HG03060 (cell line): ENCODE measurements at regions not wholly inside any gene's neighbourhood (a gene's known extent, or its start where the extent isn't known, plus 50 kb on each side); places are given as distances from the start of the nearest gene placed in this dataset.

Experiments used
- ATAC-seq: cut with Tn5 transposase; IDR thresholded peaks from one replicate; pipeline ENCODE4 v1.9.1; 2021; ENCODE audit warnings: low read depth, moderate number of reproducible peaks; ENCODE audit not compliant: unreplicated experiment

DNA sequence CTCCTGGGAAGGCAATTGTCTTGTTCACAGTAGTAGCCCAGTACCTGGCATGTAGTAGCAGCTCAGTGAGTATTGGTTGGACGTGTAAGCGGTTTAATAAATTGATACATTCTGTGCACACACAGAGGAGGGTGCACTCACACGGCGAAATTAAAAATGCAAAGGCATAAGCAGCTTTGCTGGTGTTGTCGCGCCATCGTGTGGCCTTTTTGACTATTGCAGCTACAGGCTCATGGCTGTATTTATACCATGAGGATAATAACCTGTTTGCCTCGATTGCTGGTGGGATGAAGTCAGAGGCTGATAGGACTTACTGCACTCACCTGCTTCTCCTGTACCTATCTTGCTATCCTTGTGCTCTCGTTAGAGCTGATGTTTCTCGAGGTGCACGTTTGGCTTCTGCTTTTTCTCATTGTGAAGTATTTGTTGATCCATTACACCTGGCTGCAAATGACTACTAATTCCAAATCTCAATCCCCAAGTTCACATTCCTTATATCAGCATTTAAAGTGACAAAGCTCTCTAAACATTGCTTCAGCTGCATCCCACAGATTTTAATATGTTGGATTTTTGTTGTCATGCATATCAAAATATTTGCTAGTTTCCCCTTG is 61.5 kb downstream of the TBXT start:
- ATAC-seq = peak; percentile 85

- peak; percentile 9 for ATAC-seq
Observed at GRCh38 chr6:166105341-166106075, 62.1 kb downstream of the TBXT start.

- ATAC-seq = no peak
Observed at GRCh38 chr6:166104872-166105271, 62.8 kb downstream of the TBXT start.

DNA sequence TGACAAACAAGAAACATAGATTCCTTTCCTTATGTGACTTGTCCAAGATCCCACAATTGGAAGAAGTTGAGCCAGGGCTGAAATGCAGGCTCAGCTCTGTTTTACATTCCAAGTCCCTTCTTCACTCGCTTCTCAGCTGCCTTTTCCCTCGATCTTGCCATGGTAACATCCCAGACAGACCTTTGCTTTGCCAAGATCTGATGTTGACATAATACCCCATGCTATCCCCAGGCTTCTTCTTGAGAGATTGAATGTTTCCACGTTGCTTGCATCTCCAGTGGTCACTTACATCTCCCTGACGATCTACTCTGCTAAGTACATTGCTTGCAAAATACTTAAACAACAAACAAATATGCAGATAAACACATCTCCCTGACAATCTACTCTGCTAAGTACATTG is 63.5 kb downstream of the TBXT start:
- no peak for ATAC-seq

DNA sequence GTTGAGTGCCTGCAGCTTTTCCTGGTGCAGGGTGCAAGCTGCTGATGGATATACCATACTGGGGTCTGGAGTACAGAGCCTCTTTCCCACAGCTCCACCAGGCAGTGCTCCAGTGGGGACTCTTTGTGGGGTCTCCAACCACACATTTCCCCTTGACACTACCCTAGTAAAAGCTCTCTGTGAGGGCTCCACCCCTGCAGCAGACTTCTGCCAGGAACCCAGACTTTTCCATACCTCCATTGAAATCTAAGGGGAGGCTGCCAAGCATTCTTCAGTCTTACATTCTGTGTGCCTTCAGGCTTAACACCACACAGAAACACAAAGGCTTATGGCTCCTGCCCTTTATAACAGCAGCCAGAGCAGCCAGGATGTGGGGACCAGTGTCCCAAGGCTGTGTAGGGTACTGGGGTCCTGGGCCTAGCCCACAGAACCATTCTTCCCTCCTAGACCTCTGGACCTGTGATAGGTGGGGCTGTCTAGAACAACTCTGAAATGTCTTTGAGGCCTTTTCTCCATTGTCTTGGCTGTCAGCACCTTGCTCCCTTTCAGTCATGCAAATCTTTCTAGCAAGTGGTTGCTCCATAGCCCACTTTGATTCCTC is 65.7 kb downstream of the TBXT start:
- no peak for ATAC-seq

- ATAC-seq = peak; percentile 77
Observed at GRCh38 chr6:166097914-166098522, 69.6 kb downstream of the TBXT start.

DNA sequence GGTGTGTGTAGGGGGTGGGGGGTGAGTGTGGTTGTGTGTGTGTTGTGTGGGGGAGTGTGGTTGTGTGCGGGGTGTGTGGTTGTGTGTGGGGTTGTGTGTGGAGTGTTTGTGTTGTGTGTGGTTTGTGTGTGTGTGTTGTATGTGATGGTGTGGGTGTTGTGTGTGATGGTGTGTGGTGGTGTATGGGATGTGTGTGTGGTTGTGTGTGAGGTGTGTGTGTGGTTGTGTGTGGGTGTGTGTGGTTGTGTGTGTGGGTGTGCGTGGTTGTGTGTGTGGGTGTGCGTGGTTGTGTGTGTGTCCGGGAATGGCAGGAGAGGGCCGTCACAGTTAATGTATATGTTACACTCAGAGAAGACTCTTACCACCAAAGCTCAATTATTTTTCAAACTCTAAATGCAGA is 79.8 kb downstream of the TBXT start:
- ATAC-seq = no peak

GRCh38 chr6:166087246-166087645 is 80.4 kb downstream of the TBXT start:
- ATAC-seq = no peak

GRCh38 chr6:166085500-166085899 is 82.2 kb downstream of the TBXT start:
- no peak for ATAC-seq

DNA sequence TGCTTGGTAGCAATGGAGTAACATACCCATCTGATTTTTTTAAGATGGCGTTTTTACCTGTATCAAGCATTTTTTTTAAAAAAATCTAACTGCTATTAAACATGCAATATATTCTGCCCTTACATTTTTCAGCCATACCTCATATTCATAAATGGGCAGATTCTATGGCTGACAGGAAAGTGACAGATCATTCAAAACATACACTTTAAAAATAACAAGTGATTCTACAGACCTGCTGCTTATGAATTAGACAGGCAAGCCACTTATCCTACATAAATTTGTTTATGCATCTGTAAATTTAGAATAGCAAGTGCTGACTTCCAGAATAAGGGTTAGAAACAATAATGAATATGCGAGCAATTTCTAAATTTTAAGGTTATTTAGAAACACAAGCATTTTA is 82.7 kb downstream of the TBXT start:
- ATAC-seq = no peak

GRCh38 chr6:166079841-166080240 is 87.8 kb downstream of the TBXT start:
- no peak for ATAC-seq

DNA sequence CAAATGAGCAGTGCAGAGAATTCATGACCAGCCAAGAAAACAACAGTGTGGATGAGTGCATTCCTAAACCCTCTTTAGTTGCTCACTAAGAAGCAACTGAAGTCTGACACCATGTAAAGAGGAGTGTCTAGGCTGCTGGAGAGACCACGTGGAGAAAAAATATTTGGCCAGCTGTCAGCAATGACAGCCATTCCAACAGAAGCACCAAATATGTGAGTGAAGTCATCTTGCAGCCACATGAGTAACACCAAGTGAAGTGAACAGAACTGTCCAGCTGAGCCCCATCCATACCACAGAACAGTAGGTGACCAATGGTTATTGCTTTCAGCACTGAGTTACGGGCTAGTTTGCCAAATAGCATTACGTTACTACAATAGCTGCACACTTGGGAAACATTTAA is 89.4 kb downstream of the TBXT start:
- no peak for ATAC-seq

DNA sequence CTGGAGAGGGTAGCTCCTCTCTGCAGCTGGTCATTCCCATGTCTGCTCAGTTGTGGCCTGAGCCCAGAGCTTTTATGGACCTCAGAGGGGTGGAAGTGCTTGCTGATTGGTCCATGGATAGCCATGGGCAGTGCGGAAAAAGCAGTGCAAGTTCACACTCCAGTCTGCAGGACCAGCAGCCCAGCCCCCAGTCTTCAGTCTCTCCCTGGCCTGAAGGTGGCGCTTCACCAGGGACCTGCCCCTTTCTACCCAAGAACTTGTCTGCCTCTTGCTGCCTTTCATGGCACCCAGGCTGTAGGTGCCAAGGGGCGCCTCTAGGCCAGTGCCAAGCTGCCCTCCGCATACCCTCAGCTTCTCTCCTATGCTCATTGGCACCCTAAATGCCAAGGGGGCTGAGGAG is 91.0 kb downstream of the TBXT start:
- ATAC-seq = no peak

DNA sequence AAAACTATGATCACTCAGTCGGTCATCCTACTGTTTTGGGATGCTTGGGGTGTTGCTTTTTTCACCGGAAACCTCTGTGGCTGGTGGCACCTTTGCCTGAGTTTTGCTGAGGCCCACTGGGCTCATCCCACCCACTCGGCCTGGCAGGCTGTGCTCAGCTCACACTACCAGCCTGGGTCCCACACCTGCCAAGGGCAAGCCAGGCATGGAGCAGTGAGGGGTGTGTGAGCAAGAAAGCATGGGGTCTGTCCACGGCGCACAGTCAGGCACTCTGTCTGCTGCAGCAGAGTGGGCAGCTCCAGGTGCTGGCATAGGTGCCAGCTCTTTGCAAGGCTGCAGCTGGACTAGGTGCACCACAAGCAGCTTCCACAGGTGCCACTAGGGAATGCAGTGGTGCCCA is 91.7 kb downstream of the TBXT start:
- no peak for ATAC-seq

DNA sequence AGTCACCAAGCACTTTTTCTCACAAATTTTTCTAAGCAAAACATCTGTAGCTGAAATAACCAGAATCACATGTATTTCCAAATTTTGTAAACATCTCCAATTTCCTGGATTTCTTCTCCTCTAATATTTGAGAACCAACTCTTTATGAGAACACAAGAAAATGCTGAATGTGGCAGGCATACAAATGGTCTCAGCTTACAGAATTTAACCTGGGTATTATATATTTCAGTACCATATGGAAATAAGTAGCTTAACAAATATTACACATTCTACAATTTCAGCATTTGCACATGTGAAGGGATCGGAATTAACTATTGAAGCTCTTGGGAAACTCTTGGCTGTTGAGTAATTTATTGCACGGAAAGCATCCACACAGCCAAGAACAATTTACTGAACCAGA is 92.5 kb downstream of the TBXT start:
- no peak for ATAC-seq

DNA sequence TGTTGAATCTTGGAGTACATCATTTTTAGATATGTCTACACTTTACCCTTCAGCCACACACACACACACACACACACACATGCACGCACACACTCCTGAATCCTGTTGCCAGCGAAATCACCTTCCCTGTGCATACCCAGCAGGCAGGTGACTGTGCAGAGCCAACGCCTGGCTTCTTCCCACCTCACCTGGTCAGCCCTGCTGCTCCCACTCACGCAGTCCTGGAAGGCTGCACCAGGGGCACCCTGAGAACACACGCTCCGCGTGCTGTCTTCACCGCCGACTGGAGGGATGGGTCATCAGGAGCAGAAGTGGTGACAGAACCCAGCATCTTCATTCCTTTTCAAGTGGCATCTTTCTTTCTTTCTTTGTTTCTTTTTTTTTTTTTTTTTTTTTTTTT is 94.6 kb downstream of the TBXT start:
- no peak for ATAC-seq

DNA sequence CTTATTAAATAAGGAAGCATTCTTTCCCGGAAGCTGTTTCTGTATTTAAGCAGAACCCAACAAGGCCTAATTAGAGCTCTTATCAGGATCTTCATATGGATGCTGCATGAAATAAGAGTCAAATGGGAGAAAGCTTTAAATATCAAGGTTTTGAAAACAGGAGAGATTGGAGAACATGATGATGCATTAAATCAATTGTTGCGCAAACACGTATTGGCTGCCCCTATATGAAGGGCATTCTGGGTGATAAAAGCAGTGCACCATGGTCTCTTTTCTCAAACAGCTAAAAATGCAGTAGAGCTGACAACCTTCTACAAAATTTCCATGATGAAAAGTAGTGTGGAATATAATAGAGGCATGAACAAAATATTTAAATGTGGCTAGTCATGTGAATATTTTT is 98.9 kb downstream of the TBXT start:
- ATAC-seq = no peak

GRCh38 chr6:166058064-166058739 is 109.4 kb downstream of the TBXT start:
- ATAC-seq = no peak

GRCh38 chr6:166057431-166057830 is 110.2 kb downstream of the TBXT start:
- no peak for ATAC-seq

DNA sequence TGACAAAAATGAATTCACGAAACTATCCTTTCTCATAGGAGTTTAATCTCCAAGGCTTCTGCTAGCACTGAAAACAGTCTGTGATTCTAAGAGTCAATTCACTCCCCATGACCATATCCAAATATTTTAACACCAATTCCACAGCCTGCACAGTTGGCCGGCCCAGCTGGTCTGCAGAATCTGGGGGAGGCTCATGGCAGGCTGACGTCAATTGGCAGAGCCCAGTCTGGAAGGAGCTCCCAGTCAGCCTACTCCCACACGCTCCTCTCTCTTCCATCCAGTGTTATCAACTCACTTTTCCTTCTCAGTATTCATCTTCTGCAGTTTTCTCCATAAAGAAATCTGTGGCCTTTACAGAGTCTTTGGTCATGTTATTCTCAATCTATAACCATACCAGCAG is 111.0 kb downstream of the TBXT start:
- no peak for ATAC-seq

DNA sequence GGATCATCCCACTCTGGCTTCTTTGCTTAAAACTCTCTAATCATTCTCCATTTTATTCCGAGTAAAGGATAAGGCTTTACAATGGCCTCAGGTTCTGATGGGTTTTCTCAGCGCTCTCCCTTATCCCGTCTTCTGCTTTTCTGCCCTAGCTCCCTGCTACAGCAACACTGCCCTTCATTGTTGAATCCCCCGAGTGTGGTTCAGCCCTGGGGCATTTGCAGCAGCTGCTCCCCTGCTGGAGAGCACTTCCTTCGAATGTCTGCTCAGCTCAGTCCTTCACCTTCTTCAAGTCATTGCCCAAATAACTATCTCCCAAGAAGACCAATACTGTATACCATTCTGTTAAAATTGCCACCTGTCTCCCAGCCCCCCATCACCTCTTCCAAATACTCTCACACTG is 111.8 kb downstream of the TBXT start:
- ATAC-seq = no peak
